ENCODE measurements at regions not wholly inside any gene's neighbourhood (a gene's known extent, or its start where the extent isn't known, plus 50 kb on each side); places are given as distances from the start of the nearest gene placed in this dataset.

GRCh38 chr3:116767726-116768125 lies 58.1 kb downstream of the TUSC7 start:
- H3K36me3 ChIP-seq (replicated peaks in 1 of 2), result no peaks in the 10 kb centered on the region
- H3K9me3 ChIP-seq (replicated peaks in 1 of 3), result no peaks in the 10 kb centered on the region
- intact Hi-C loops (cut with DNase I), result loop anchor here in 1 of 2 donors (10.0 kb wide), 1 partner anchor 1867 kb away; no protein-coding TSS in a partner anchor
- no peak overlapping the region for H3K4me3 ChIP-seq
- no peak for DNase-seq
- 84 to 89% (median 87%) methylated on average over 1 of the region's 1 CpG for WGBS, 4 donors
- H3K4me1 ChIP-seq (replicated peaks in 1 of 2), result no peaks in the 10 kb centered on the region
- no peak for TF ChIP-seq CTCF (IDR thresholded peaks at IDR 0.05)
- no peak for TF ChIP-seq POLR2A (IDR thresholded peaks at IDR 0.05)
- H3K27me3 ChIP-seq, result no peaks in the 10 kb centered on the region
- no peak overlapping the region for H3K27ac ChIP-seq

- Histone ChIP-seq H3K36me3 (replicated peaks in 1 of 2) (no peaks in the 10 kb centered on the region), H3K9me3 (replicated peaks in 1 of 3) (no peaks in the 10 kb centered on the region), H3K27ac (no peak overlapping the region), H3K4me3 (peak overlapping the region in 1 of 4 donors; percentile 20), H3K27me3 (no peaks in the 10 kb centered on the region), H3K4me1 (replicated peaks in 1 of 2) (peaks cover 0 to 7% of the 10 kb centered on the region in 2 donors)
- TF ChIP-seq CTCF (IDR thresholded peaks at IDR 0.05) (peak; percentile 79 to 99 (median 92)), POLR2A (IDR thresholded peaks at IDR 0.05) (no peak)
- intact Hi-C loops (cut with DNase I), result loop anchor here in 1 of 2 donors (10.0 kb wide), 2 partner anchors 94 to 1224 kb away; no protein-coding TSS in a partner anchor
- peak; percentile 70 to 94 (median 78) for DNase-seq
- WGBS, 4 donors, result 0 to 1% (median 1%) methylated on average over 7 of the region's 7 CpGs
Observed at GRCh38 chr3:116770815-116771450, 61.4 kb downstream of the TUSC7 start.

- WGBS, 4 donors, result 66 to 76% (median 69%) methylated on average over 10 of the region's 10 CpGs
- Histone ChIP-seq H3K27ac (no peak overlapping the region), H3K4me1 (replicated peaks in 1 of 2) (peaks cover 0 to 11% of the 10 kb centered on the region in 2 donors), H3K4me3 (no peak overlapping the region), H3K36me3 (replicated peaks in 1 of 2) (no peaks in the 10 kb centered on the region), H3K27me3 (no peaks in the 10 kb centered on the region), H3K9me3 (replicated peaks in 1 of 3) (no peaks in the 10 kb centered on the region)
- no peak for DNase-seq
- TF ChIP-seq POLR2A (IDR thresholded peaks at IDR 0.05) (no peak), CTCF (IDR thresholded peaks at IDR 0.05) (no peak)
- intact Hi-C loops (cut with DNase I), result loop anchor here in 1 of 2 donors (10.0 kb wide), 2 partner anchors 88 to 1218 kb away; no protein-coding TSS in a partner anchor
Observed at GRCh38 chr3:116776880-116777785, 67.6 kb downstream of the TUSC7 start.

GRCh38 chr3:116785226-116785625 lies 75.6 kb downstream of the TUSC7 start:
- no peak overlapping the region for H3K4me3 ChIP-seq
- H3K36me3 ChIP-seq (replicated peaks in 1 of 2), result no peaks in the 10 kb centered on the region
- 82 to 92% (median 90%) methylated on average over 3 of the region's 3 CpGs for WGBS, 4 donors
- H3K27me3 ChIP-seq, result no peaks in the 10 kb centered on the region
- no peak overlapping the region for H3K27ac ChIP-seq
- no peaks in the 10 kb centered on the region for H3K9me3 ChIP-seq (replicated peaks in 1 of 3)
- DNase-seq, result no peak
- TF ChIP-seq POLR2A (IDR thresholded peaks at IDR 0.05) (no peak), CTCF (IDR thresholded peaks at IDR 0.05) (no peak)
- intact Hi-C loops (cut with DNase I), result no loop called here
- no peaks in the 10 kb centered on the region for H3K4me1 ChIP-seq (replicated peaks in 1 of 2)

Measured in adrenal gland (tissue), 9 donors.